MG63 (cell line): ENCODE measurements at regions not wholly inside any gene's neighbourhood (a gene's known extent, or its start where the extent isn't known, plus 50 kb on each side); places are given as distances from the start of the nearest gene placed in this dataset.
"Not testable (repeated sequence)": the region's sequence is repeated elsewhere in the genome, so short reads cannot be mapped to it uniquely, and the experiment has no call there.

Experiments
- DNase-seq: peaks from one replicate; pipeline ENCODE4 v3.0.0-alpha.2; 2020
- H3K27me3 ChIP-seq: fragments of 250-450 bp; sonication (Bioruptor Pico); 2 replicates; pipeline ENCODE4 v1.5.1; 2020; ENCODE audit warnings: mild to moderate bottlenecking, moderate library complexity
- H3K36me3 ChIP-seq: fragments of 250-450 bp; sonication (Bioruptor Pico); 2 replicates; pipeline ENCODE4 v1.5.1; 2020; ENCODE audit warnings: mild to moderate bottlenecking, moderate library complexity
- H3K4me3 ChIP-seq: fragments of 250-450 bp; sonication (Bioruptor Pico); 2 replicates; pipeline ENCODE4 v1.5.1; 2020; ENCODE audit warnings: mild to moderate bottlenecking, moderate library complexity
- H3K9me3 ChIP-seq: fragments of 250-450 bp; sonication (Bioruptor Pico); 2 replicates; pipeline ENCODE4 v1.5.1; 2020; ENCODE audit warnings: mild to moderate bottlenecking, moderate library complexity

DNA sequence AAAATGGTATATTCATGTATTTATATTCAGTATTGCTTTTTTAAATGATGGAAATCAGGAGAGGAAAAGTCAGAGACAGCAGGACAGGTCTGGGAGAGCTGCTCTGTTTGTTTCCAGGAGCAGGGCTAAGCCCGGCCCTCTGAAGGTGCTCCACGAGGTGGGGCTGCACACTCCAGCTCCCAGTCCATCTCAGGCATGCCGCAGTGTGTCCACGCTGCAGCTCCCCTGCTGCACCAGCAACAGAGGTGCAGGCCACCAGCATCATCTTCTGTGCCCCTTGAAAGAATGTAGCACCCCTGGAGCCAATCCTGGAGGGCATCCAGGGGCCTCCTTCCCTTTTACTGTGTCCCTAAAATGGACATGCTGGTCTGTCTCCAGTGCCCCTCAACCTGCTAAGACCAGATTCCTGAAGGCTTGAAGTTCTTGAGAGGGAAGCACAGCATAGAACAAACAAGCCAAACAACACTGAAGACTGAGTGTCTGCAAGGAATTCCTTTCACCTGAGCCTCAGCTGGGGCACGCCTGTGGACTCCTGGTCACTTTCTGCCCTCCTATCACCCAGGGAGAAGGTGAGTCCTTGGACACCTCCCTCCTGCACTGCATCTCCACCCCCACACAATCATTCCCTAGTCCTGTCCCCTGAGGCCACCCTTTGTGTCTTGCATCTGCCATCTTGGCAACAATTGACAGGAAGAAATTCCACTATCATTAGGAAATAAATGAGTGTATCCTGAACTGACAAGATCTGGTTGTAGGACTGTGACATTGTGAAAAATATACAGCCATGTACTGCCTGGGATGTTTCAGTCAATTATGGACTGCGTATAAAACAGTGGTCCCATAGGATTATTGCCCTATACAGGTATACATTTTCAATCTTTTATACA is 100.5 kb downstream of the CXCL12 start:
- Histone ChIP-seq H3K4me3 (no peak overlapping the region), H3K27me3 (no peaks in the 10 kb centered on the region), H3K9me3 (no peaks in the 10 kb centered on the region), H3K36me3 (no peaks in the 10 kb centered on the region)
- no peak for DNase-seq

DNA sequence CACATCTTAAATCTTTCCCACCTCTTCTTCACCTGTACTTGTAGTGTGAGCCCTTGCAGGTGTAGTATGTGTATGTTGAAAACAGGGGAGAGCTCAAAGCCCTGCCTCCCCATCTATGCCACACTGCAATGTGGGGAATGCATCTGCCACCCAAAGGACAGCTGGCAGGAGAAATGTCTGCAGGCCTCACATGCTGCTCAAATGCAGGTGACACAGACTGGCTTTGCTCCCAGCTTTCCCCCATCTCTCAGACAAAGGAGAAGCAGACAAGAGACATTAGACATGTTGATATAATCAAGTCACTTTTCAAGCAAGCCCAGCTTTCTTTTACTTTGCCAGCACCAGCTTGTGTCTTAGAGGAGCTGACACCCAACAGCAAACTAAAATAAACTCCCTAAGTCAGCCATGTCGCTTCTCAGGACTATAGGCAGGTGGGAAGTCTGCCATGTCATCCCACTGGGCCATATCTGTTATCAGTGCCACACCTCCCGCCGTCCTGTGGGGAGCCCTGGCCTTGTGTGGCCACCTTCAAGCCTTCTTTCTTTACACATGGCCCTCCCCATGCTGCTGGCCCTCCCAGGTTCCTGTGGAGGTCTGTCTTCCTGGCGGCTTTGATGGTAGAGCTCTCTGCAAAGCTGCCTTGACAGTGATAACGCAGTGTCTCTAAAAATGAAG is 102.1 kb downstream of the CXCL12 start:
- Histone ChIP-seq H3K27me3 (no peaks in the 10 kb centered on the region), H3K4me3 (no peak overlapping the region), H3K36me3 (no peaks in the 10 kb centered on the region), H3K9me3 (no peaks in the 10 kb centered on the region)
- DNase-seq = no peak

DNA sequence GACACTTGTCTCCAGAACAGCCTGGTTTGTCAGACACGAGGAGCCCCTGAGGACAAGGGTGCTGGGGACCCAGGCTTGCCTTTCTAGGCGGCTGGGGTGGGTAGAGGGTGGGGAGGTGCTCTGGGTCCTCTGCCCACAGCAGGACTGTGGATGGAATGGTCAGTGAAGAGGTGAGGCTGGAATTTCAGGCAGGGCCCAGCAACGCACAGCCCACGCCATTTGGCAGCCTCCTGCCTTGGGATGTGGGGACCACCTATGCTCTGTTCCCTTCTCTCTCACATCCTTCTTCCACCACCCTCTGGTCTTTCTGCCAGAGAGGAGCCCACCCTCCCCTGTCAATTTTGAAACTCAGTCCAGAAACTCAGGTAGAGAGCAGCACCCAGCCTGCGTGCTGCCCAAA is 103.2 kb downstream of the CXCL12 start:
- no peak for DNase-seq
- Histone ChIP-seq H3K36me3 (no peaks in the 10 kb centered on the region), H3K4me3 (no peak overlapping the region), H3K27me3 (no peaks in the 10 kb centered on the region), H3K9me3 (no peaks in the 10 kb centered on the region)

DNA sequence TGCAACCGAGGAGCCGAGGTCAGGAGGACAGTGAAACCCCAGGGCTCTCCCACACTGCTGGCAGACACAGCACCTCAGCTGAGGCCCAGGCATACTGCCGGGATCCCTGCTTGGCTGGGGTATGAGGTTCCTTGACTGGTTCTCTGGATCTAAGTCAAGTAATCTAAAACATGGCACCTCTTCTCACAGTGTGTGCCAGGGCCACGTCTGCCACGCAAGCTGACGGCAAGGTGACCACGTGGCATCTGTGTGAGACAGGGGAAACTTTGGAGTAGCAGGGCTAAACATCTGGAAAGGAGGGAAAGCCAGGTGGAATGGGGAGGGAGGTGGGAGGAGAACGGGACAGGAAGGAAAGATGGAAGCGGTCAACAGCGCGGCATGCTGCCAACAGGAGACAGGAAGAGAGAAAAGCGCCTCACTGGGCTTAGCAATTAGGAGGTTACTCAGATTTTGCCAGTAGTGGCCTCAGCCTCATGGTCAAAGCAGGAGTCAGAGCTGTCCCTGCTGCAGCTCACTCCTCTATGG is 103.7 kb downstream of the CXCL12 start:
- no peak overlapping the region for H3K4me3 ChIP-seq
- no peaks in the 10 kb centered on the region for H3K9me3 ChIP-seq
- peak; percentile 92 for DNase-seq
- H3K27me3 ChIP-seq = no peaks in the 10 kb centered on the region
- H3K36me3 ChIP-seq = no peaks in the 10 kb centered on the region

DNA sequence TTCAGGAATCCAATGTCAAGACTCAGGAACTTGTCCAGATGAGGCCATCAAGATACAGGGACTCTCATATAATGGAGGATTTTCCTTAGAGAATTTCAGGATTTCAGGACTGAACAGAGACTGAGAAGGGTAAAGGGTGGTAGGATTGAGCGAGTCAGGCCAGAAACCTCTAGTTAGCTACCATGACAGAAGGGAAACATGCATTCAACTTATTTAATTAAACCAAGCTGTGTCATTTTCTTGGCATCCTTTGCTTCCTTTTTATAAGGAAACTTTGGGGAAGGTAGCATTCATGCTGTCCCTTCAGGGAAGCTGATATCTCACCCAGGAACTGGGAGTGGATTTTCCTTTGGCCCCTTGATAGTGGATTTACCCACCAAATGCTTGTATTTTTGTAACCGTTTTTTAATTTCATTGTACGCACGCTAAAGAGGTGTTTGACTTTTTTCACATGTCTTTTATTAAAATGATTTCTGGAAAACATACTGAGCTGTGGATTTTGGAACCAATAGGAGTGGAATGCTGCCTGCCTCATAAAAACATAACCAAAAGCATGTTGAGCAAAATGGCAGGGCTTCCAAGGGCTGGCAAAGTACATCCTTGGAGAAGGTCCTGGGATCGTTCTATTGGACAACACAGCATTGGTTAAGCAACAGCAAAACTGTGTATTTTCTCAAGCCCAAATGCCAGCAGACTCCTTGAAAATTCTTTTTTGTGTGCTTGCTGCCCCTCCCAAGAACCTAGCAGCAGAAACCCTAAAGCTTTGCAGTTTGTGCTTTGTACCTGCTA is 104.5 kb downstream of the CXCL12 start:
- H3K4me3 ChIP-seq = no peak overlapping the region
- H3K27me3 ChIP-seq = no peaks in the 10 kb centered on the region
- DNase-seq = peak; percentile 33

DNA sequence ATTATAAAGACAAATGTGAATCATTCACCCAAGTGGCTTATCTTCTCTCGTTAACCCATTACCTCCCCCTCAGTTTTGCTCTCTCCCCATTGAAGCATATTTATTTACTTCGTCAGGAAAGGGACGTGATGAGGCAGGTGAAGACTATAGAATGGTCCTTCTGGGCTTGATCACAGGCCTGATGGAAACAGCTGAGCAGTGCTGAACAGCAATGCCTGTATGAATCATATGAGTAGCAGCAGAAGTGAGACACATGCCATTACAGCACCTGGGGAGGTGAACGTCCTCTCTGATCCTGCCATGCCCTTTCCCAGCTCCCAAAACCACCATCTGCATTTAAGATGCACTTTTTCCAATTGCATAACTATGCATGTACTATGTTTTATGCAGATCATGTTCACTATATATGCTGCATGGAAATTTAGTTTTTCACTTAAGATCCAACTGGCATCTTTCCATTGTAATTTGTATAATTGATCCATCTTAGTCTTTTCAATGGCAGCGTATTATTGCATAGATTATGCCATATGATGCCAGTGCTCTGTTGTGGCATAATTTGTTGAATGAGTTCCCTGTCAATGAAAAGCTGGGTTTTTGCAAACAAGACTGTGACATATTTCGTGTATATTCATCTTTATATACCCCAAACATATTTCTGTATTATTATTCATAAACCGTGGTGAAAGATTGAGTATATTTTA is 105.3 kb downstream of the CXCL12 start:
- Histone ChIP-seq H3K27me3 (no peaks in the 10 kb centered on the region), H3K36me3 (no peaks in the 10 kb centered on the region), H3K9me3 (no peaks in the 10 kb centered on the region), H3K4me3 (no peak overlapping the region)
- DNase-seq = no peak

More for the DNA sequence above, 104.5 kb downstream of the CXCL12 start:
- H3K36me3 ChIP-seq = no peaks in the 10 kb centered on the region
- H3K9me3 ChIP-seq = no peaks in the 10 kb centered on the region

DNA sequence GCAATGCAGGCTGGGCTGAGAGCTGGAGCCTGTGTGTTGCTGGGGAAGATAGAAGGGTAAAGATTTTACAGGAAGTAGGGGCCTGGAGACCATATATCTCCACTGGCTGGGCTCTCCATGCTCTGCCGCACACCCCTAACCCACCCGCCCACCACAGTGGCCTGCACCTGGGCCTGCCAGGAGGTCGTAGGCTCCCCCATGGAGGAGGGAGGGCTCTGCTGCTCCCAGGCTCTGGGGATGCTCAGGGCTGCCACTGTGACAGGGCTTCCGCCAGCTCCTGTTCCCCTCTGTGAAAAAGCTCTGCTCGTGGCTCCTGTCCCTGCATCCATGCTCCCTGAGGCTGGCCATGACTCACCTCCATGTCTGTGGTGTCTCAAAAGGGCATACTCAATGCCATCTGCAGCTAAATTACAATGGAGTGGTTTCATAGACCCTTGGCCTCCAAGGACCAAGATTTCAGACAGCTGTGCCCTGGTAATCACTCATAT is 106.0 kb downstream of the CXCL12 start:
- H3K4me3 ChIP-seq = no peak overlapping the region
- peak; percentile 17 for DNase-seq
- no peaks in the 10 kb centered on the region for H3K9me3 ChIP-seq
- H3K27me3 ChIP-seq = no peaks in the 10 kb centered on the region
- no peaks in the 10 kb centered on the region for H3K36me3 ChIP-seq

DNA sequence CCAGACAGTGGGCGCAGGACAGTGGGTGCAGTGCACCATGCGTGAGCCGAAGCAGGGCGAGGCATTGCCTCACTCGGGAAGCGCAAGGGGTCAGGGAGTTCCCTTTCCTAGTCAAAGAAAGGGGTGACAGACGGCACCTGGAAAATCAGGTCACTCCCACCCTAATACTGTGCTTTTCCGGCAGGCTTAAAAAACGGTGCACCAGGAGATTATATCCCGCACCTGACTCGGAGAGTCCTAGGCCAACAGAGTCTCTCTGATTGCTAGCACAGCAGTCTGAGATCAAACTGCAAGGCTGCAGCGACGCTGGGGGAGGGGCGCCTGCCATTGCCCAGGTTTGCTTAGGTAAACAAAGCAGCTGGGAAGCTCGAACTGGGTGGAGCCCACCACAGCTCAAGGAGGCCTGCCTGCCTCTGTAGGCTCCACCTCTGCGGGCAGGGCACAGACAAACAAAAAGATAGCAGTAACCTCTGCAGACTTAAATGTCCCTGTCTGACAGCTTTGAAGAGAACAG is 116.4 kb downstream of the CXCL12 start:
- DNase-seq, H3K4me3 ChIP-seq, H3K36me3 ChIP-seq, H3K9me3 ChIP-seq, H3K27me3 ChIP-seq: not testable (repeated sequence)

DNA sequence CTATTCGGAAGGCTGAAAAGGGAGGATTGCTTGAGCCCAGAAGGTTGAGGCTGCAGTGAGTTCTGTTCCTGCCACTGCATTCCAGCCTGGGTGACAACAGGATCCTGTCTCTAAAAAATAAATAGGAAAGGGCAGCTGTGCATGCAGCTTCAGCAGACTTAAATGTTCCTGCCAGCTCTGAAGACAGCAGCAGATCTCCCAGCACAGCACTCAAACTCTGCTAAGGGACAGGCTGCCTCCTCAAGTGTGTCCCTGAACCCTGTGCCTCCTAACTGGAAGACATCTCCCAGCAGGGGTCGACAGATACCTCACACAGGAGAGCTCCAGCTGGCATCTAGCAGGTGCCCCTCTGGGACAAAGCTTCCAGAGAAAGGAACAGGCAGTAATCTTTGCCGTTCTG is 117.9 kb downstream of the CXCL12 start:
- Histone ChIP-seq H3K36me3 (no peaks in the 10 kb centered on the region), H3K9me3 (peaks cover 2% of the 10 kb centered on the region; the same call in 1 of the 2 replicates), H3K27me3 (no peaks in the 10 kb centered on the region), H3K4me3 (no peak overlapping the region)
- DNase-seq = no peak

DNA sequence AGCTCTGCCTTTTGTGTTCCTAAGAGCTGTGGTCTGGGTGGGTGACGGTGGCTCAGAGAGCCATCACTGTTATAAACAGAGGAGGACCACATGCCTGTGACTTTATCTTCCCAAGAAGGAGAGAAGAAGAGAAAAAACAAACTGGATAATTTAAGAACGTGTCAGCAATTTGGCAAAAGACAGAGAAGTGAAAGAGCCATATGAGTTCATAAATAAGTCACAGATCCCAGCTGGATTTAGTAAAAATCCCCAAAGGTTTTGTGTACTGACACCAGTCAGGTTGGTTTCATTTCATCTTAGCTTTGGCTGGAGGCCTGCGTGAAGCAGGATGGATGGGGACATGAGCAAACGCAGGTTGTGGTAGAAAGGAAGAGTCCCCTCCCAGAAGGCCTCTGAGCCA is 120.7 kb downstream of the CXCL12 start:
- H3K9me3 ChIP-seq = peaks cover 2% of the 10 kb centered on the region; the same call in 1 of the 2 replicates
- peak; percentile 10 for DNase-seq
- no peaks in the 10 kb centered on the region for H3K27me3 ChIP-seq
- H3K36me3 ChIP-seq = no peaks in the 10 kb centered on the region
- no peak overlapping the region for H3K4me3 ChIP-seq

DNA sequence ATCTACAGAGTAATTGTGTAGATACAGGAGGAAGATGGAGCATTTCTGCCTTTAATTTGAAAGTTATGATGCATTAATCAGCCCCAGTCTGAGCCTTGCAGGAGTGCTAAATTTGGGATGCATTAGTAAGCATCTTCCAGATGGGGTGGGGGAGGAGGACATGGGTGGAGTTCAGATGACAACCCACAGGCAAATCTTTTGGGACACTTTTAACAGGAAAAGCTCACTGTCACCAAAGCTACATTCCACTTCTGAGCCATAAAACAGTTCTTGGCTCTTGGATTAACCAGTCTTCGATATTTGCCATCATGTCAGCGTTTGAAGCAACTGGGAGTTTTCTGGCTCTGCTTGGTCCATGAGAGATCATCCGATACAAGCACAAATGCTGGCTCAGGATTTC is 121.1 kb downstream of the CXCL12 start:
- peaks cover 2% of the 10 kb centered on the region; the same call in 1 of the 2 replicates for H3K9me3 ChIP-seq
- no peak overlapping the region for H3K4me3 ChIP-seq
- no peak for DNase-seq
- H3K27me3 ChIP-seq = no peaks in the 10 kb centered on the region
- H3K36me3 ChIP-seq = no peaks in the 10 kb centered on the region

DNA sequence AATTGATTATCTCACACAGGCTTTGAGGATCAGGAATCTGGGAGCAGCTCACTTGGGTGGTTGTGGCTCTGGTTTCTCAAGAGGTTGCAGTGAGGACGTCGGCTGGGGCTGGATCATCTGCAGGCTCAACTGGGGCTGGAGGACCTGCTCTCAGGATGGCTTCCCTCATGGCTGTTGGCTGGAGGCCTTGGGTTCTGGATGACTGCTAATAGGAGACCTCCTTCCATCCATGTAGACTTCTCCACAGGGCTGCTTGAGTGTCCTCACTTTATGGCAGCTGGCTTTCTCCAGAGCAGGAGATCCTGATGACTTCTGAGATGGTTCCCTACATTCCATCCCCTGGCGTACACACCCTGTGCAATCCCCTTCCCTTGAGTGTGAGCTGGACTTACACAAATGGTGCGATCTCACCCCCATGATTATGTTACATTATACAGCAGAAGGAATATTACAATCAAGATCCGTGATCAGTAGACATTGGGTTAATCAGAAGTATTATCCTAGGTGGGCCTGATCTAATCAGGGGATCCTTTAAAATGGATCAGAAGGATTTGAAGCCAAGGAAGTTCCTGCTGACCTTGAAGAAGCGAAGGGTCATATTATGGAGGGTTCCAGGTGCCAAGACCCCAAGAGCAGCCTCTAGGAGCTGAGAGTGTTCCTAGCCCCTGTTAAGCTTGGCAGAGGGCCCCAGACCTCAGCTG is 122.2 kb downstream of the CXCL12 start:
- H3K27me3 ChIP-seq = no peaks in the 10 kb centered on the region
- 0 out of 2 replicates have a peak, but pooled peaks cover 2% of the 10 kb centered on the region for H3K9me3 ChIP-seq
- no peaks in the 10 kb centered on the region for H3K36me3 ChIP-seq
- DNase-seq = no peak
- no peak overlapping the region for H3K4me3 ChIP-seq

DNA sequence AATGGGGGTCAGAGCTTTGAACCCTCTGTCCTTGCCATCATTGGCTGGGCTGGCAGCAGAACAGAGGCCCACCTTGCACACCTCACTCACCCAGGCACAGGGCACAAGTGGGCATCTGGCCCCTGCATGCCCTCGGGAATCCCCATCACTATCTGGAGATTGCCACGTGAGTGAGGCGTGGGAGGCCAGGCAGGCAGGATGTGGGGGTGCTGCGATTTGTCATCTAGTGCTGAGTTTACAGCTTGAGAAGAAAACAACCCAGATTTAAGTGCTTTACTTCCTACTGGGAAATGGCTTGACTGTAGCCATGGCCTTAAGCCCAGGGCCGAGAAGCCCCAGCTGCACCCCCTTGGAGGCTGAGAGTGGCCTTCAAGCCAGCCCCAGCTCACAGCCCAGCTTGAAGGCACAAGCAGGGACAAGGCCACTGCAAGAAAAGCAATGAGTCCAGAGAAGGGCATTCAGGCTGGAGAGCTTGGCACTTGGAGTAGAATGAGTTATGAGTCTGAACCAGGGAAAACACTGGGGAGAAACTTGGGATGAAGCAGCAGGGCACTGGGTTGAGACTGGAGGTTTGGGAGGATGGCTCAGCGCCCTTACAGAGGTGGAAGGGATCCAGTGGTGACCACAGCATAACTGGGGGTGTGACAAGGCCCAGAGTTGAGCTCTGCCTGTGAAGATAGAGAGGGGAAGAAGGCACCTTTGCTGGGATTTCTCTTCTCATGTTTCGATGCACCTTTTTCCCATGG is 123.0 kb downstream of the CXCL12 start:
- Histone ChIP-seq H3K27me3 (no peaks in the 10 kb centered on the region), H3K9me3 (no peaks in the 10 kb centered on the region), H3K4me3 (no peak overlapping the region), H3K36me3 (no peaks in the 10 kb centered on the region)
- DNase-seq = peak; percentile 79

DNA sequence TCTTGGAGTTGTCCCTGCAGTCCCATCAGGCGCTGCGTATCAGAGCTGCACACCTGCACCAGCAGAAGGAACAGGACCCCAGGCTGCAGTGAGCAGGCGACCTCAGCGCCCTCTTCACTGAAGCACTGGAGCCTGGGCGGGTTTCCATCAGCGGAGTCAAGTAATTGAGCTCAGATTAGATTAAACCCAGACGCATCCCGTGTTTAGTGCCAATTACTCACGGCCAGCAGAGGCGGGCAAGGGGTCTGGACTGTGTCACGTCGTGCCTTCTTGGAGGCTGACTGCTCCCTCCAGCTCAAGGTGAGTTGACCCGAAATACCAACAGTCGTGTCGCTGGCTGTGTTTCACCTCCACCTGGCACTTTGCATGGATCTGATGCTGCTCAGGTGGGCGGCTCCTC is 123.6 kb downstream of the CXCL12 start:
- H3K9me3 ChIP-seq = no peaks in the 10 kb centered on the region
- H3K4me3 ChIP-seq = no peak overlapping the region
- DNase-seq = peak; percentile 19
- H3K27me3 ChIP-seq = no peaks in the 10 kb centered on the region
- no peaks in the 10 kb centered on the region for H3K36me3 ChIP-seq
